Inflammatory macrophage (primary cell): ENCODE measurements at regions not wholly inside any gene's neighbourhood (a gene's known extent, or its start where the extent isn't known, plus 50 kb on each side); places are given as distances from the start of the nearest gene placed in this dataset.

Experiments
- DNase-seq, 2 donors: peaks; one replicate each; pipeline ENCODE4 v3.0.0-alpha.2; 2020 to 2022

DNA sequence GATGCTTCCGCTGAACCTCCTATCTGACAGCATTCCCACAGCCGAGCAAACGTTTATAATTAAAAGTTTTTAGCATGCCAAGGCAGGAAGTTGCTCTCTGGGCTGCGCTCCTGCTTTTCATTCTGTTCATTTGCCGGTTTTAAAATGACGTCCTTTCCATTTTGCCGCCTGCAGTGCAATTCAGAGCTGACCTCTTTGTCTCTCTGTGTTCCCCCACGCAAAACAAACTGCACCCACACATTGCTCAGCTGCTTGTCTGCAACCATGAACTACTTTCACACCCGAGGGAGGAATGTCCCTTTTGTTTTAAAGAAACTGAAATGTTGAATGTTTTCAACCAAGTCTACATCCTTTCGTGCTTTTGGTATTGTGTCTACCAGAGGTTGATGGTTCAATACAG is 416.5 kb downstream of the EFNB2 start:
- DNase-seq, result no peak

DNA sequence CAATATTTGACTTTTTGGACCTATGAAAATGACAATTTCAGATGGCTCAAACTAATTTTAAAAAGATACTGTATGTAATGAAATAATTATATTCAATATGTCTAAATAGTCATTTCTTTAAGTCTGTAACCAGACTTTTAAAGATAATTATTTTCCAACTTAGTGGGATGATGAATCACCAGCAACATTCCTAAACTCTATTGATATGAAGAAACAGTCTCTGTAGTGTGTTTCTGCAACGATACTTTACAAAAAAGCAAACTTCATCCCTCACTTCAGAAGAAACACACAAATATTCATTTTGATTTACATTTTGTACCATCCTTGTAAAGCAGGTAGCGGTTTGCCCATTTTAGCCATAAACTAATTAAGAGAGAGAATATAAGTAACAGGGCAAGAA is 417.4 kb downstream of the EFNB2 start:
- no peak for DNase-seq

DNA sequence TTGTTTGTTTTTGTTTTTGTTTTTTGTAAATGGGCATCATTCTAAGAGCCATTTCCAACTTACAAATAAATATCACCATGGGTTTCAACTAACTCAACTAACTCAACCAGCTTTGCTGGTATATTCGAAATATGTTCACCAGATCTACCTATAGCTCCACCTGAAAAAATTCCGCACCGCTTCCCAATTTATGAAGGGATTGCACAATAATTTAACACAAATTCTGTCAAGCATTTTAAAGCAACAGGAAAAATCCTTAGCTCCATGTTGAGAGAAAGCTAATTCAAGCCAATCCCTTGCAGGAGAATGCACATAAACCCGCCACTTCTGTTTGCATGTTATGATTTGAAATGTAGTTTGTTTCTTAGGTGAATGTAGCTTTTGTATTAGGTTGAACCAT is 417.8 kb downstream of the EFNB2 start:
- no peak for DNase-seq

- DNase-seq, result no peak
Measured at GRCh38 chr13:106117035-106117434, 418.4 kb downstream of the EFNB2 start.

DNA sequence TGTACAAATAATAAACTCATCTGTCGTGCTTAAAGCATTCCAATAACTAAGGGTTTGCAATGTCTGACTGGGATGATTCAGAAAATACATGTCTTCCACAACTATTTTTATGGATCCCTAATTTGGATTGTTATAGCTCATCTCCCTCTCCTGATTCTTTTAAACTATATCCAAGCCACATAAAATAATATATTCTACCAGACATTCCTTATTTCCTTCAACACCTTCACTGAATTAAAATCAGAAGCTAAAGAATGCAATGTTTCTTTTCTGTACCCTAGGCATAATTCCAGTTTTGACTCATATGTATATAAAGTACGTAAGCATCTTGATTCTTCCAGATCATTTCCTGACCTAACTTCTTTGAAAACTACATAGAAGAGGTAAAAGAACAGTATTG is 420.4 kb downstream of the EFNB2 start:
- no peak for DNase-seq

GRCh38 chr13:106113796-106114195 is 421.7 kb downstream of the EFNB2 start:
- DNase-seq, result no peak

GRCh38 chr13:106112191-106112590 is 423.3 kb downstream of the EFNB2 start:
- DNase-seq, result no peak

- no peak for DNase-seq
Measured at GRCh38 chr13:106110241-106110855, 425.1 kb downstream of the EFNB2 start.

DNA sequence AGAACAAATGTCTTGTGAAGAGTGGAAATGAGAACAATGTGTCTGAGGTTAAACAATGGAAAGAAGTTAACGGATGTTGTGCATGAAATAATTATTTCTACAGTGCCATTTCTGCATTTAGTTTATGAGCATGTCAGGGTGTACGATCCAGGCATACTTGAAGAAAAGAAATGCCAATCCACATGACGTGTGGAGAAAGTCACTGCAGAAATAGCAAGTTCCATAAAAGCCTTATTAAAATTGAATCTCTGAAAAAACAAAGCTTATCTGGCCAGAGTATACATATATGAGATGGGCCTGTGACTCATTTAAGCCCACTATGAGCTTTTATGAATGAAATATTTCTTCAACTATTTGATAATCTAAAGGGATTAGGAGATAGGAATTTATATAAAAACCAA is 426.1 kb downstream of the EFNB2 start:
- no peak for DNase-seq

GRCh38 chr13:106108346-106108745 is 427.1 kb downstream of the EFNB2 start:
- DNase-seq, result no peak

GRCh38 chr13:106107061-106107460 is 428.4 kb downstream of the EFNB2 start:
- DNase-seq, result no peak

- DNase-seq, result no peak
Measured at GRCh38 chr13:106105153-106105552, 430.3 kb downstream of the EFNB2 start.

GRCh38 chr13:106104281-106104901 is 431.1 kb downstream of the EFNB2 start:
- no peak for DNase-seq

GRCh38 chr13:106103779-106104178 is 431.7 kb downstream of the EFNB2 start:
- DNase-seq, result no peak

GRCh38 chr13:106102786-106103185 is 432.7 kb downstream of the EFNB2 start:
- no peak for DNase-seq

GRCh38 chr13:106101201-106101600 is 434.3 kb downstream of the EFNB2 start:
- no peak for DNase-seq

GRCh38 chr13:106100171-106100919 is 435.1 kb downstream of the EFNB2 start:
- DNase-seq, result no peak

DNA sequence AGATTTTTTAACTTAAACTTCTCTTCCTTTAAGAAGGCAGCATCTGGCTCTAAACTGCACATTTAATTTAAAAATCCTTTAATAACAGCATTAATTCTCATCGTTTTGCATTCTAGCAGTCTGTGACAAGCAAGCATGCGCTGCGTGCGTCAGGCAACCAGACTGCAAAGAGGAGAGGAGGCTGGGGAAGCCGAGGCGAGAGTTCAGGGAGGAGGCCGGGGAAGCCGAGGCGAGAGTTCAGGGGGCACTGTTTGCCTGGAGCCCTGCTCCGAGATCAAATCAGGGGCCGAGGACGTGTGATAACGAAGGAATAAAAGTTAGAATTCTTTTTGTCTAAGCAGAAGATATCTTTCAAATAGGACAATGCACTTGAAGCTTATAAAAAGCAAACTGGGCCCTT is 435.7 kb downstream of the EFNB2 start:
- no peak for DNase-seq

GRCh38 chr13:106098778-106099177 is 436.7 kb downstream of the EFNB2 start:
- no peak for DNase-seq

GRCh38 chr13:106096661-106097092 is 438.8 kb downstream of the EFNB2 start:
- no peak for DNase-seq

GRCh38 chr13:106095919-106096318 is 439.5 kb downstream of the EFNB2 start:
- DNase-seq, result no peak

GRCh38 chr13:106095406-106095805 is 440.1 kb downstream of the EFNB2 start:
- DNase-seq, result no peak

GRCh38 chr13:106090001-106090400 is 445.5 kb downstream of the EFNB2 start:
- no peak for DNase-seq
